Cardiac fibroblast (primary cell): ENCODE measurements at regions not wholly inside any gene's neighbourhood (a gene's known extent, or its start where the extent isn't known, plus 50 kb on each side); places are given as distances from the start of the nearest gene placed in this dataset.

Experiments
- DNase-seq, 2 donors: peaks; one replicate each; pipeline versions ENCODE4 v3.0.0 to v3.0.0-alpha.2; 2010; ENCODE audit warnings: low read depth in 2 of 2
- H3K4me3 ChIP-seq, 2 donors: replicated peaks in 1 of 2; 1 replicate in 1 of 2; 2 replicates in 1 of 2; pipeline ENCODE4 v1.5.1; 2011; ENCODE audit warnings: low read depth in 2 of 2, low read length in 2 of 2, mild to moderate bottlenecking in 2 of 2, moderate library complexity in 1 of 2
- CTCF ChIP-seq: IDR thresholded peaks from one replicate; pipeline ENCODE4 v1.5.1; 2011; ENCODE audit warnings: low read depth, mild to moderate bottlenecking, low read length, inconsistent platforms

- no peak for DNase-seq
- TF ChIP-seq CTCF: no peak
- H3K4me3 ChIP-seq: no peak overlapping the region
These were observed 124.5 kb downstream of the C5orf15 start for GRCh38 chr5:133843911-133844310.

- no peak overlapping the region for H3K4me3 ChIP-seq
- no peak for DNase-seq
- no peak for TF ChIP-seq CTCF
These were observed 125.4 kb downstream of the C5orf15 start for GRCh38 chr5:133842846-133843611.

- DNase-seq: no peak
- TF ChIP-seq CTCF: no peak
- no peak overlapping the region for H3K4me3 ChIP-seq
These were observed 126.3 kb downstream of the C5orf15 start for GRCh38 chr5:133841831-133842750.

- no peak for DNase-seq
- no peak overlapping the region for H3K4me3 ChIP-seq
- TF ChIP-seq CTCF: no peak
These were observed 128.3 kb downstream of the C5orf15 start for GRCh38 chr5:133840168-133840567.

- no peak for DNase-seq
- TF ChIP-seq CTCF: no peak
- no peak overlapping the region for H3K4me3 ChIP-seq
These were observed 128.7 kb downstream of the C5orf15 start for GRCh38 chr5:133839721-133840120.

- no peak for TF ChIP-seq CTCF
- DNase-seq: no peak
- H3K4me3 ChIP-seq: no peak overlapping the region
These were observed 129.3 kb downstream of the C5orf15 start for GRCh38 chr5:133839090-133839489.
